Ishikawa (cell line): ENCODE measurements at regions not wholly inside any gene's neighbourhood (a gene's known extent, or its start where the extent isn't known, plus 50 kb on each side); places are given as distances from the start of the nearest gene placed in this dataset.

Source experiments
- CEBPB ChIP-seq: IDR thresholded peaks from 2 replicates; pipeline ENCODE4 v1.6.1; 2012
- CREB1 ChIP-seq: IDR thresholded peaks from 2 replicates; pipeline ENCODE4 v1.6.1; 2012; ENCODE audit warnings: low read depth
- EGR1 ChIP-seq: IDR thresholded peaks from 2 replicates; pipeline ENCODE4 v1.6.1; 2012
- EP300 ChIP-seq: IDR thresholded peaks from 2 replicates; pipeline ENCODE4 v1.6.1; 2012; ENCODE audit warnings: borderline replicate concordance
- FOXM1 ChIP-seq: IDR thresholded peaks from 2 replicates; pipeline ENCODE4 v1.6.1; 2012; ENCODE audit warnings: low read depth, borderline replicate concordance
- MAX ChIP-seq: IDR thresholded peaks from 2 replicates; pipeline ENCODE4 v1.6.1; 2012
- NFIC ChIP-seq: IDR thresholded peaks from 2 replicates; pipeline ENCODE4 v1.6.1; 2012
- RAD21 ChIP-seq: IDR thresholded peaks from 2 replicates; pipeline ENCODE4 v1.6.1; 2012; ENCODE audit warnings: low read depth
- TAF1 ChIP-seq: IDR thresholded peaks from 2 replicates; pipeline ENCODE4 v1.6.1; 2012; ENCODE audit warnings: low read depth, mild to moderate bottlenecking
- TCF12 ChIP-seq: IDR thresholded peaks from 2 replicates; pipeline ENCODE4 v1.6.1; 2012; ENCODE audit warnings: low read depth
- TEAD4 ChIP-seq: IDR thresholded peaks from 2 replicates; pipeline ENCODE4 v1.6.1; 2012
- YY1 ChIP-seq: IDR thresholded peaks from 2 replicates; pipeline ENCODE4 v1.6.1; 2012; ENCODE audit warnings: low read depth
- ZBTB7A ChIP-seq: IDR thresholded peaks from 2 replicates; pipeline ENCODE4 v1.6.1; 2012; ENCODE audit warnings: low read depth
- TF ChIP-seq, protein P1 (sequence below): IDR thresholded peaks from 2 replicates; pipeline ENCODE4 v1.6.1; 2012; ENCODE audit warnings: low read depth, mild to moderate bottlenecking
- TF ChIP-seq, protein P2 (sequence below): IDR thresholded peaks from 2 replicates; pipeline ENCODE4 v1.6.1; 2012

DNA sequence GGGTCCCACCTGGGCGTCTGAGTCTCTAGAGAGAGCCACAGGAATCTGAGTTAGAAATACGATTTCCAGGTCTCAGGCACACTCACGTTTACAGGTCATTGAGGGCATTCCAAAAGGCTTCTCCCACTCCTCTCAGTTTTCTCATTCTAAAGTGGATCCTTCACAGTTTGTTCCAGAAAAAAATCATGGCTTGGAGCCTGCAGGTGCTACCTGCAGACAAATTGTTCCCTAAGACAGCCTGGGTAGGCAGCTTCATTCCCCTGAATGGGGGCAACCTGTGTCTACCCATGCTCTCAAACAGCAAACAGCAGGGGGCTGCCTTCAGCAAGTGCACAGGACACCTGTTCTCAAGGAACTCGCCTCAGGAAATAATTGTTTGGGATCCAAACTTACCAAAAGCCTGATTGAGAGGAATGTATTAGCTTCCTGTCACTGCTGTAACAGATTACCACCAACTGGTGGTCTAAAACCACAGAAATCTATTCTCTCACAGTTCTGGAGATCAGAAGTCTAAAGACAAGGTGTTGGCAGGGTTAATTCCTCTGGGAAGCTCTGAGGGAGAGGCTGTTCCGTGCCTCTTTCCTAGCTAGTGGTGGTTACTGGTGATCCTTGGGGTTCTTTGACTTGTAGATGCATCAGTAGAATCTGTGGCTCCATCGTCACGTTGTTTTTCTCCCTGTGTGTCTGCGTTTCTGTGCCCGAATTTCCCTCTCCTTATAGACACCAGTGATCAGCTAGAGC lies 117.2 kb downstream of the RAB11FIP2 start:
- TF ChIP-seq CREB1 (no peak), EP300 (no peak), NFIC (no peak), RAD21 (no peak), TAF1 (no peak), FOXM1 (no peak), TEAD4 (no peak), CEBPB (no peak), YY1 (no peak), MAX (no peak), ZBTB7A (no peak), TCF12 (no peak), EGR1 (no peak)
- TF ChIP-seq, protein P1, sequence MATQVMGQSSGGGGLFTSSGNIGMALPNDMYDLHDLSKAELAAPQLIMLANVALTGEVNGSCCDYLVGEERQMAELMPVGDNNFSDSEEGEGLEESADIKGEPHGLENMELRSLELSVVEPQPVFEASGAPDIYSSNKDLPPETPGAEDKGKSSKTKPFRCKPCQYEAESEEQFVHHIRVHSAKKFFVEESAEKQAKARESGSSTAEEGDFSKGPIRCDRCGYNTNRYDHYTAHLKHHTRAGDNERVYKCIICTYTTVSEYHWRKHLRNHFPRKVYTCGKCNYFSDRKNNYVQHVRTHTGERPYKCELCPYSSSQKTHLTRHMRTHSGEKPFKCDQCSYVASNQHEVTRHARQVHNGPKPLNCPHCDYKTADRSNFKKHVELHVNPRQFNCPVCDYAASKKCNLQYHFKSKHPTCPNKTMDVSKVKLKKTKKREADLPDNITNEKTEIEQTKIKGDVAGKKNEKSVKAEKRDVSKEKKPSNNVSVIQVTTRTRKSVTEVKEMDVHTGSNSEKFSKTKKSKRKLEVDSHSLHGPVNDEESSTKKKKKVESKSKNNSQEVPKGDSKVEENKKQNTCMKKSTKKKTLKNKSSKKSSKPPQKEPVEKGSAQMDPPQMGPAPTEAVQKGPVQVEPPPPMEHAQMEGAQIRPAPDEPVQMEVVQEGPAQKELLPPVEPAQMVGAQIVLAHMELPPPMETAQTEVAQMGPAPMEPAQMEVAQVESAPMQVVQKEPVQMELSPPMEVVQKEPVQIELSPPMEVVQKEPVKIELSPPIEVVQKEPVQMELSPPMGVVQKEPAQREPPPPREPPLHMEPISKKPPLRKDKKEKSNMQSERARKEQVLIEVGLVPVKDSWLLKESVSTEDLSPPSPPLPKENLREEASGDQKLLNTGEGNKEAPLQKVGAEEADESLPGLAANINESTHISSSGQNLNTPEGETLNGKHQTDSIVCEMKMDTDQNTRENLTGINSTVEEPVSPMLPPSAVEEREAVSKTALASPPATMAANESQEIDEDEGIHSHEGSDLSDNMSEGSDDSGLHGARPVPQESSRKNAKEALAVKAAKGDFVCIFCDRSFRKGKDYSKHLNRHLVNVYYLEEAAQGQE, result no peak
- TF ChIP-seq, protein P2, sequence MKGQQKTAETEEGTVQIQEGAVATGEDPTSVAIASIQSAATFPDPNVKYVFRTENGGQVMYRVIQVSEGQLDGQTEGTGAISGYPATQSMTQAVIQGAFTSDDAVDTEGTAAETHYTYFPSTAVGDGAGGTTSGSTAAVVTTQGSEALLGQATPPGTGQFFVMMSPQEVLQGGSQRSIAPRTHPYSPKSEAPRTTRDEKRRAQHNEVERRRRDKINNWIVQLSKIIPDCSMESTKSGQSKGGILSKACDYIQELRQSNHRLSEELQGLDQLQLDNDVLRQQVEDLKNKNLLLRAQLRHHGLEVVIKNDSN, result no peak

DNA sequence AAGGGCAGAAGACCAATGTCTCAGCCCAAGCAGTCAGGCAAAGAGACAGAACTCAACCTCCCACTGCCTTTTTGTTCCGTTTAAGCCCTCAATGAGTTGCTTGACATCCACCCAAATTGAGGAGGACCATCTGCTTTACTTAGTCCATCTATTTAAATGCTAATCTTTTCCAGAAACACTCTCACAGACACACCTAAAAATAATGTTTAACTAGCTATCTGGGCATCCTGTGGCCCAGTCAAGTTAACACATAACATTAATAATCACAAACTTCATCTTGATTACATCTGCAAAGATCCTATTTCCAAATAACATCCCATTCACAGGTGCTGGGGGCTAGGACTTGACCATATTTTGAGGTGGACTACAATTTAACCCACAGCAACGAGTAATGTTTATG lies 115.7 kb downstream of the RAB11FIP2 start:
- no peak for TF ChIP-seq EP300
- TF ChIP-seq, protein P2, result no peak
- TF ChIP-seq YY1, result no peak
- no peak for TF ChIP-seq MAX

GRCh38 chr10:117933036-117933435 lies 113.7 kb downstream of the RAB11FIP2 start:
- TF ChIP-seq, protein P2, result no peak
- no peak for TF ChIP-seq TCF12
- TF ChIP-seq MAX, result no peak
- TF ChIP-seq, protein P1, result no peak
- no peak for TF ChIP-seq CREB1
- no peak for TF ChIP-seq NFIC
- no peak for TF ChIP-seq EP300

GRCh38 chr10:117934477-117934876 lies 112.3 kb downstream of the RAB11FIP2 start:
- TF ChIP-seq TAF1 (no peak), CREB1 (no peak), MAX (no peak), NFIC (no peak), EGR1 (no peak), FOXM1 (no peak), TCF12 (no peak), CEBPB (no peak), YY1 (no peak), EP300 (no peak), RAD21 (no peak), TEAD4 (no peak), ZBTB7A (no peak)
- TF ChIP-seq, protein P1, result no peak
- TF ChIP-seq, protein P2, result no peak
